Right lung (tissue), 2 donors: ENCODE measurements at regions not wholly inside any gene's neighbourhood (a gene's known extent, or its start where the extent isn't known, plus 50 kb on each side); places are given as distances from the start of the nearest gene placed in this dataset.
"Not testable (repeated sequence)": the region's sequence is repeated elsewhere in the genome, so short reads cannot be mapped to it uniquely, and the experiment has no call there.

Experiments used
- DNase-seq, 2 donors: peaks; one replicate each; pipeline ENCODE4 v3.0.0-alpha.2; 2013

DNA sequence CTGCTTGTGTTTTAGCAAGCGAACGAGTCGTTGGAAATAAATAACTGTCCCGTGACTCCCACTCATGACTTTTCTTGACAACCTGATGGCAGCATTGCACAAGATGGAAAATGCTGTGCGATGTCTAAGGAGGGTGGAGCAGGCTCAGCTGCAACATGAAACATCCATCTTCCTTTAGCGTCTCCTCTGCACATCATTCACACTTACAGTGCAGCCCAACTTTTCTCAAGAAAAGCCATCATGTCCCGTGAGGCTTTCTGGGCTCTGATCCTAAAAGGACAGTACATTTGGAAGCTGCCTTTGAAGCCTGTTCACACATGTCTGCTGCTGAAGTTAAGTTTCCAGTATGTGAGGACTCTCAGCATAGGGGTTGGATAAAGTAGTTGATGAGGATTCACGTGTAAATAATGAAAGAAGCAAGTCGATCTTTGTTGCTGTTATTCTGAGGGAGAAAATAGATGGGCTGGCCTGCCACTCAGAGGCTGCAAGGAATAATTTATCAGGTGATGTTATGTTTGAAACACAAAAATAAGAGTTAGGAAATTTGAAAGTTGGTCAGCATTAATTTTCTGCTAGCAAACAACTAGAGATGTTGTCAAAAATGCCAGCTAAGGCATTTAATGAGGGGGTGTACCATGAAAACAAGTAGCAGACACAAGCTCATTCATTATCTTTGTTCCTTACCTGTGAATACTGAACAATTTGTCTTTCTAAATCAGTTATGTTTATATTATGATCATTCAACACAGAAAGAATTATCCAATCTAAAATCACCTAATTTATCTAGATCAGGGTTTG is 328.7 kb upstream of the ZFP42 start:
- peak; percentile 40 to 45 for DNase-seq

DNA sequence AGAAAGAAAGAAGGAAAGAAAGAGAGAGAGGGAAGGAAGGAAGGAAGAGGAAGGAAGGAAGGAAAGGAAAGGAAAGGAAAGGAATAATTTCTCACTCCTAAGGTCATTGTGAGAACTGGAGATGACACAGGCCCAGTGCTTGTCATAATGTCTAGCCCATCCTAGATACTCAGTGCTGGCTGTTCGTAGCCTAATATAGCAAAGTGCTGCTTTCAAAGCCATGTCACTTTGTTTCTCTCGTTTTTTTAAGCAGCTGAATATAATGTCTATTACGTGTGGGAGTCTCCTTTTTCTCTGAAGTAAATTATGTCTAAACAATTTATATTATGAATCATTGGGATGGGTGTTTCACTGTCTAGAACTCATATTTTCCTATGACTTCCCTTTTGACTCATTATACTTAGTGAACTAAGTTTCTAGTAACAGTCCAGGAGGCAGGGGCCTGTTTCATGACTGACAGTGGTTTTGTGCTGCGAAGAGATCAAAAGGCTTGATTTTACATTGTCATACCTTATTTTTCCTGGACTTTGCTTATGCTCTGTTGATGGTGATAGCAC is 327.0 kb upstream of the ZFP42 start:
- DNase-seq = no peak

DNA sequence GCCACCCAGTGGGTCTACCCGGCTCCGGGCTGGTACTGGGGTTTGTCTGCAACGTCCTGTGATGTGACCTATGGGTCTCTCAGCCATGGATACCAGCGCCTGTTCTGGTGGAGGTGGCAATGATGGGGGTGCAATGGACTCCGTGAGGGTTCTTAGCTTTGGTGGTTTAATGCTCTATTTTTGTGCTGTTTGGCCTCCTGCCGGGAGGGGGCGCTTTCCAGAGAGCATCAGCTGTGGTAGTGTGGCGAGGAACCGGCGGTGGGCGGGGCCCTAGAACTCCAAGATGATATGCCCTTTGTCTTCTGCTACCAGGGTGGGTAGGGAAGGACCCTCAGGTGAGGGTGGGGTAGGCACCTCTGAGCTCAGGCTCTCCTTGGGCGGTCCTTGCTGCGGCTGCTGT is 324.1 kb upstream of the ZFP42 start:
- DNase-seq = not testable (repeated sequence)

DNA sequence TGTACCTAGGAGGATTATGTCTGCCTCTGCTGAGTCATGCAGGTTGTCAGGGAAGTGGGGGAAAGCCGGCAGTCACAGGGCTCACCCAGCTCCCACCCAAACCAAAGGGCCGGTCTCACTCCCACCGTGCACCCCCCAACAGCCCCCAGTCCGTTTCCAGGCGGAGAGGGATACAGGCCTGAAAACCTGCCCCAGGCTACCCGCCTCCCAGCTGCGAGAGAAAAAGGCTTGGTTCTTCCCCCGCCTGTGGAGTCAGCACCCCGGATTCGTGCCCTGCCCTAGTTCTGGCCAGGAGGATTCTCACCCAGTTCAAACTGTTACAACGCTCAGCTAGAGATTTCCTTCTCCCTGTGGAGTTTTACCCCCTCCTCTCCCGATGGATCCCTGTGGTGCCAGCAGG is 323.6 kb upstream of the ZFP42 start:
- not testable (repeated sequence) for DNase-seq

DNA sequence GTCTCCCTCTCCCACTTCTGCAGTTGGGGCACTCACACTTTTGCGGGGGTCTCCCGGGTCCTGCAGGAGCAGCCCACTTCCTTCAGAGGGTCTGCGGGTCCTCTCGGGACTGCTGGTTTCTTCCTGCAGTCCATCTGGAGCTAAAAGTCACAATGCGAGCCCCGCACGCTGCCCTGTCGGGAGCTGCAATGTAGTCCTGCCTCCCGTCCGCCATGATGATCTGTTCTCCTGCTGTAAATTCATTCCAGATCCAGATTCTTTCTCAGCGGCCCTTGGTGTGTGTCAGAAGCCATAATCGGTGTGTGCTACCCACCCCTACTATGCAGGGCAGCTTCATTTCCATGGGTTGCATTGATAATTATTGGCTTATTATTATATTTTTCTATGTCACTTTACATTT is 323.0 kb upstream of the ZFP42 start:
- not testable (repeated sequence) for DNase-seq

DNA sequence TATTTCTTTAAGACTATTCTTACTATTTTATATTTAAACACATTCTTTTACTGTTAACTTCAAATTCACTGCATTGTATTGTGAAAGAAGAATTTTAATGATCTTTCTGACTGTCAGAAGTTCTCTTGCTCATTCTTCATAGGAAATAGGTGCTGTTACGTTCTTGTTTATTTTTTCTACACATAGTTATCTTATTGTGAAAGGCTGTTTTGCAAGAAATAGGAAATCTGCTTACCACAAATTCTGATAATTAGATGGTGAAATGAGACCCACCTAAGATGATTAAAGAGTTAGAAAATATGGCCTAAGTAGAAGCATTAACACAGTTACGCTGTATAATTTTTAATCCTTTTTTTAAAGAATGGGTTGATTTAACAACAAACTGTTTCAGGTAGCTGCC is 316.1 kb upstream of the ZFP42 start:
- no peak for DNase-seq

DNA sequence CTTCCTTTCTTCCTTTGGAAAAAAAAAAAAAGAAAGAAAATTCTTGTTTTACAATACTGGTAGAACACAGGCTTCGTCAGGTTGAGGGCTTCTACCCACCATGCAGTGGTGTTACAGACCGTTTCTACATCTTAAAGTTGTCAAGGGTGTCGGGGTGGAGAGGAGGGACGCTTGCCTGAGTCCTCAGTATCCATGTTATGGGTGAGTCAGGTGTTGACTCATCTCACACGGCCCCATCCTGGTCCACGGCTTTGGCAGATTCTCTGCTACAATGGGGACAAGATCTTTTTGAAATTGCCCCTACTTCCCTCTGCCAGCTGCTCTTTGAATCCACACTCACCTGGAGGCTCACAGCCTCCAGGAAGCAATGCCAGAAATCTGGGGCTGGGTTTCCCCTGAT is 310.3 kb upstream of the ZFP42 start:
- no peak for DNase-seq

DNA sequence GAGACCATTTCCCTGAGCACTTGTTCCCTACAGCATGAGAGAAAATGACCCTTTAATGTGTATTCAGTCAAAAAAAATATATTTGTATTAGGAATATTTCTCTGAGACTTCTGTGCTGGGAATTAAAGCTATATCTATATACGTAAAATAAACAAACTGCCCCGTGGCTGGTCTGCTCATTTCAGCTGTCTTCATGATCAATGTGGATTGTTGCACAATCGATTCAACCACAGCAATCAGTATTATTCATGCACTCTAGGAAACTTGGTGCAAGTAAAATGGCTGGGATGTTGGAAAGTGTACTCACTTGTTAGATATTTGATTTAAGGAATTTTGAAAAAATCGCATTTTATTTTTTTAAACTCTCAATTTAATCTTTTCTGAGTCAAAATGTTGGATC is 307.9 kb upstream of the ZFP42 start:
- no peak for DNase-seq

DNA sequence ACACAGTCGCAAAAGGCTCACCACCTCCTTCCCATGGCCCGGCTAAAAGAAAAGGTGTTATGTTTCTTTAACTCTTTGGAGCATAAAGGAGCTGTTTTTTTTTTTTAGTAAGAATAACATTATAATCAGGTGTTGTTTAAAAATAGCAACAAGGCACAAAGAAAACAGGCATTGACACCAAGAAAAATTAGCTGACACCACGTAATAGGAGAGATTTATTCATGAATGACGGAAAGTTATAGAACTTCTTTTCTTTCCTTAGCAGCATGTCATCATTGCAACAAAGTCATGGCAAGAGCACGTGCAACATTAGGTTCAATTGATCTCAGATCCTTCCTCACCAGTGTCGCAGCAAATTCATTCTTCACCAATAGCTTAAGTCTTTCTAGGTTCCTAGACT is 302.9 kb upstream of the ZFP42 start:
- no peak for DNase-seq

DNA sequence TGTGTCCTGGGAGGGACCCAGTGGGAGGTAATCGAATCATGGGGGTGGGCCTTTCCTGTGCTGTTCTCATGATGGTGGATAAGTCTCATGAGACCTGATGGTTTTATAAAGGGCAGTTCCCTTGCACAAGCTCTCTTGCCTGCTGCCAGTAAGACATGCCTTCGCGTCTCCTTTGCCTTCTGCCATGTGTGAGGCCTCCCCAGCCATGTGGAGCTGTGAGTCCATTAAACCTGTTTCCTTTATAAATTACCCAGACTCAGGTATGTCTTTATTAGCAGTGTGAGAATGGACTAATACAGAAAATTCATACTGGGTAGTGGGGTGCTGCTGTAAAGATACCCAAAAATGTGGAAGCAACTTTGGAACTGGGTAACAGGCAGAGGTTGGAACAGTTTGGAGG is 300.0 kb upstream of the ZFP42 start:
- DNase-seq = not testable (repeated sequence)

DNA sequence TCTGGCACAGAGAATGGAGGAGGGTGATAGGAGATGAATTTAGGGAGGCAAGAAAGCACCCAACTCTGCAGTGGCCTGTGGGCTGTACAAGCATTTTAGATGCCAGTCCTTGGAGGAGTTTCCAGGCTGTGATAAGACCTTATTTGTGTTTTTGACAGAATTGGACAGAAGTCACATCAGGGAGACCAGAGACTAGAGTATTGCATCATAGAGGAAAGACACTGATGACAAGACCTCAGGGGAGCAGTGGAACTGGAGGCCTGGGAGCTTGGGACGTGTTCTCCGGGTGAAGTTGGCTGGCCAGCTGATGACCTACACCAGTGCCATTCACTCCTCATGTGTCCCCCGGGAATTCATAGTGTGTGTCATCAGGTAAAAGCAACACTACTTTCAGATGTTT is 284.0 kb upstream of the ZFP42 start:
- no peak for DNase-seq

DNA sequence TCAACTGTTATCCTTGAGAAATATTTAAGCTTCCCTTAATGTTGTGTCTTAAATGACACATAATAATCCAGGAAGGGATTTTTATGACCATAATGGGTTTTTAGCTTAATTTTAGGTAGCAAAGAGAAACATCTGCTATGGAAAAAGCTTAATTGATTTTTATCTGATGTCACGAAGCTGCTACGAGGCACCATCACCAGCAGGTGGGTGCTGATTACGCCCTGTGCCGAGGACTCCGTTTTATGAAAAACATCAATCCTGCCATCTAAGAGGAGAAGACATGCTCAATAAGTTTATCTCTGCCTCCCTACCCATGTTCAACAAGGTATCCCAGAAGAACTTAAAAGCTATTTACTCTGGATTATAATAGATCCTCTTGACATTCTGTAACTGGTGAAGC is 280.6 kb upstream of the ZFP42 start:
- no peak for DNase-seq

DNA sequence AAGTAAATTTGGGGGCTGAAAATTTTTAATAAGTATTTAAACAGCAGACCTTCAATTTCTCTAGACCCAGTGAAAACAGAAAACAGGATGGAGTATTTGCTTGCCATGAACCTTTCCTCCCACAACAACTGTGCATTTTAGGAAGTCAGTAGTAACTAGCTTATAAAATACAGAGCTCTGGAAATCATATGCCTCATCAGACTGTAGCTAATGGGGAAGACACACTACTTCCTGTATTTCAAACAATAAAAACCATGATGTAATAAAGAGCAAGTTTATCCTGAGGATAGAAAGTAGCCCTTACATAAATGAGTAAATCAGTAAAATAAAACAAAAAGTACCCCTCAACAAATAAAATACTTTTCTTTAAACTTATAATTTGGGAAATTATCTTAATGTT is 280.1 kb upstream of the ZFP42 start:
- DNase-seq = no peak

DNA sequence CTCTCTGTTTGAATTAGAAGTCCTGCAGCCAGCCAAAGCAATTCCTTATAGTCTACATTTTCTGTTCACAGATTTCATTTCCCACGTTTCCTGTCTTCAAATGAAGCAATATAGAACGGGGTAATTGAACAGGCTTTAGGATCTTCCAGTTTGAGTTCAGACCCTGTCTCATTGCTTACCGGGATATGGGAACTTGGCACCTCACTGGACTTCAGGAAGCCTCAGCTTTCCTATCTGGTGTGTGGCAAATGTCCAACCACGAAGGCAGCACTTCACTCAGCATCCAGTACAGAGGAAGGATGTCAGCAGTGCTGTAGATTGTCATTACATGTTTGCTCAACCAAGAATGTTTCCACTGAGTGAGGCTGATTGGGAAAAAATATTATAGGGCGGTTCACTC is 271.1 kb upstream of the ZFP42 start:
- no peak for DNase-seq

DNA sequence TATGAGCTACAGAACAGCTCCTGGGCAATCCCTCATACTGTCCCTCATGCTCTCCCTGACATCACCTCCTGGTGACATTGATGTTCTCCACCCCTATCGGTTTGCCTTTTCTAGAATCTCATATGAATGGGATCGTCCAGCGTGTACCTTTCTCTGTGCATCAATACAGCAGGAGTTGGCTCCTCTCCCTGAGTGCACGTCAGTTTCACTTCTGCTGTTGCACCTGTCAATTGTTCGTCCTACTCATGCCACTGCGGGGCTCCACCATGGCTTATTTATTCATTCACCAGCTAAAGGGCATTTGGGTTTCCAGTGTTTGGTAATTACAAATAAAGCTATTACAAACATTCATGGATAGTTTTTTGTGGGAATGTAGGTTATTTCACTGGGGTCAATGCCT is 269.1 kb upstream of the ZFP42 start:
- no peak for DNase-seq

DNA sequence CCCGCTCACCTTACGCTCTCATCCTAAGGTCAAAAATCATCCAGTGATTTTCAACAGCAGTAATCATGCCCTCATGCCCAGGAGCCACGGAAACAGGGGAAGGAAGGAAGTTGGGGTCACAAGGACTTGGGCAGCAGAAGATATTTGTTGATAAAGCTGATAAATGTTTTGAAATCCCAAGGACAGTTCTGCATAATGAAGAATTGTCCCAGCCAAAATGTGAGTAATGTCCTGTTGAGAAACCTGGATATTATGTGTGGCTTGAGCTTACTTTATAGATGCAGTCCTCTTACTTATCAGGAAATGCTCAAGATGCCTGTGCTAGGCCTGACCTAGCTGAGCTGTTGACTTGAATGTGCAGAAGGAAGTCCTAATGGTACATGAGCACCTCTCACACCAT is 263.0 kb upstream of the ZFP42 start:
- no peak for DNase-seq

DNA sequence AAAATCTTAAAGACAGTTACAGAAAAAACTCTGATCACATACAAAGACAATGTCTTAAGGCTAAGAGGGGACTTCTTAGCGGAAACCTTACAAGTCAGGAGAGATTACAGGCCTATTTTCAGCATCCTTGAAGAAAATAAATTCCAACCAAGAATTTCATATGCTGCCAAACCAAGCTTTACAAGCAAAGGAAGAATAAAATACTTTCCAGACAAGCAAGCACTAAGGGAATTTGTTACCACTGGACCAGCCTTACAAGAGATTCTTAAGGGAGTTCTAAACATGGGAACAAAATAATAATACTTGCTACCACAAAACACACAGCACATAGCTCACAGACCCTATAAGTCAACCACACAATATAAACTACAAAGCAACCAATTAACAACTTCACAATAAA is 255.8 kb upstream of the ZFP42 start:
- no peak for DNase-seq

DNA sequence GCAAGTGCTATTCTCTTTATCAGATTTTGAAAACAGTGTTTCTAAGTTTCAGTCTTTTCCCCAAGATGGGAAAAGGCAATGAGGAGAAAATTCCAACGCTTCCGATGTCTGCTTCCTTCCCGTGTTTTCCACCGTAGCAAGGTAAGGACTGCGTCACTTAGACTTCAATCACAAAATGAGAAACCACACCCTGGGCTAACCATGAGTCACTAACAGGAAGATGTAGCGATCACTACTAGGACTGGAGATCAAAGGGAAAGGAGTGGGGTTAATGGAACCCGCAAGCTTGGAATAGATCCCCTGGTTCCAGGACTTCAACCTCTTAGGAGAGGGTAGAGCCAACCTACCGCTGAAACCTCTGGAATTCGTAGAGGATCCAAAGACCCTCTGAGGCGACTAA is 250.7 kb upstream of the ZFP42 start:
- no peak for DNase-seq

DNA sequence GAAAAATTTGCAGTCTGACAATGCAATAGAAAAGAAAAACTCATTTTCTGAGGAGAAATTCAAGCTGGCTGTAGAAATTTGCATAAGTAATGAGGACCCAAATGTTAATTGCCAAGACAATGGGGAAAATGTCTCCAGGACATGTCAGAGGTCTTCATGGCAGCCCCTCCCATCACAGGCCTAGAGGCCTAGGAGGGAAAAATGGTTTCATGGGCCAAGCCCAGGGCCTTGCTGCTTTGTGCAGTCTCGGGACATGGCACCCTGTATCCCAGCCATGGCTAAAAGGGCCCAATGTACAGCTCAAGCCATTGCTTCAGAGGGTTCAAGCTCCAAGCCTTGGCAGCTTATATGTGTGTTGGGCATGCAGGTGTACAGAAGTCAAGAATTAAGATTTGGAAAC is 244.9 kb upstream of the ZFP42 start:
- DNase-seq = not testable (repeated sequence)

DNA sequence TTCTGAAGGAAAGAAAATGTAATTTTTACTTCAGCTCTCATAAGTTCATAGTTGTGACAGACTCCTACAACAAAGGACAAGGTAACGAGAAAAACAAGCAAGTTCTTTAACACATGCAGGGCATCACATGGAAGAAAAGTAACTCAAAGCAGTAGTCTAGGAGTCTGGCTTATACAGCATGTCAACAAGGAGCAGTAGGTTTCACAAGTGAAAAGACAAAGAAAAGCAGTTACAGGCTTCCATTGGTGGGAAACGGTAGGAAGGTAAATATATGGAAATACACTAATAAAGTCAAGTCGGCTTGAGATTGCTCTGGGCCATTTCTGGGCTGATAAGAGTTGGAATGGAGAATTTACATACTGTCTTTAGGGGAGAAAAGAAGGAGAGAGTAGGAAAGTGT is 228.4 kb upstream of the ZFP42 start:
- no peak for DNase-seq

DNA sequence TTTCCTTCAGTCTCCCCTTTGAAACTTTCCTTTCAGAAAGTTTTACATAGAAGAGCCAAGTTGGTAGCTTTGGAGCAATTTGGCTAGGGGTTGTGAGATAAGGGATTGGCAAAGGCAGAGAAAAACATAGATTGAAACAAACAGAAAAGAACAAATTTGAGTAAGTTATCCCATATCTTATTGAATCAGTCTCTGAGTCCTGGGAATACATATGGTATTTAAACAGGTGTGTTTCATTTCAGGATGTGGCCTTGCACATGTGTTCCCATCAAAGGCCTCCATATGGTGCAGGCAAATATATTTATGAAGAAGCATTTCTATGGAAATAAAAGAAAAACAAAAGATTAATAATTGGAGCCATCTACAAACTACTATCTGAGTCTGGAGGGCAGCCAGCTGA is 227.9 kb upstream of the ZFP42 start:
- DNase-seq = no peak

DNA sequence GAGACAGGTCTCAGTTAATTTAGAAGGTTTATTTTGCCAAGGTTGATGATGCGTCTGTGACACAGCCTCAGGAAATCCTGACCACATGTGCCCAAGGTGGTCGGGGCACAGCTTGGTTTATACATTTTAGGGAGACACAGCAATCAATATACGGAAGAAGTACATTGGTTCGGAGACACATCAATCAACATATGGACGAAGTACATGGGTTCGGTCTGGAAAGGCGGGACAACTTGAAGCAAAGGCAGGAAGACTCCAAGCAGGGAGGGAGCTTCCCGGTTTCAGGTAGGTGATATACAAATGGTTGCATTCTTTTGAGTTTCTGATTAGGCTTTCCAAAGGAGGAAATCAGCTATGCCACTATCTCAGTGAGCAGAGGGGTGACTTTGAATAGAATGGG is 225.2 kb upstream of the ZFP42 start:
- no peak for DNase-seq

DNA sequence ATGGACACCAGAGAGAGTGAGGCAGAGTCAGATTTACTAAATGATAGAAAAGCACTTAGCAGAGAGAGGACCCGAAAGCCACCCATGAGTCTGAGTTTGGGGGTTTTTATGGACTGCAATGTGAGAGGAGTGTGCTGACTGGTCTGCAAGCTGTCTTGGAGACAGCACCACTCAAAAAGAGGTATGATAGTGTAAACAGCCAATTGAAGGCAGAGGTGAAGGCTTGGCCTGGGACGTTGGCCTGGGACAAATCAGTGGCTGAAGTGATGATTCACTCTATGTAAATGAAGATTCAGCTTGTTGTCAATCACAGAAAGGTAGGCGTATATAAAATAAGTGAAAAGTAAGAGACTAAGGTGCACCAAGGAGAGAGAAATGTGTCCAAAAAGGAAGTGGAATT is 217.6 kb upstream of the ZFP42 start:
- no peak for DNase-seq

DNA sequence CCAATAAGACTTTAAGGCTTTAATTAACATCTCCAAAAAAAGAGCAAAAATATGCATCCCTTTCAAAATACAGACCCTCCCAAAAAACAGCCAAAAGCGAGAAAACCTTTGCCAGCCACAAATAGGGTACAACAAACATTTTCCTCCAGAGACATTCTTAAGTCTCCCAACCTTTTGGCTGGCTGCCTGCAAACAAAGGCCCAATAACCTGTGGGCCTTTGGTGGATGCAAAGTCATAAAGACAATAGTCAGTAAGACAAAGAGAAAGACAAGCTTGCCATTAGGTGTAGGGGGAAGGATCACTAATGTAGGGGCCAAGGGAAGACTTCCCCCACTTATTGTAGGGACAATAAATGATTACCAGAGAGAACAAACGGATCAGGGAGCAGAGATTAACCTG is 215.5 kb upstream of the ZFP42 start:
- DNase-seq = no peak
